ENCODE measurements at regions not wholly inside any gene's neighbourhood (a gene's known extent, or its start where the extent isn't known, plus 50 kb on each side); places are given as distances from the start of the nearest gene placed in this dataset.
"Not testable (repeated sequence)": the region's sequence is repeated elsewhere in the genome, so short reads cannot be mapped to it uniquely, and the experiment has no call there.

GRCh38 chrX:3787856-3788255, 74.4 kb upstream of the PRKX start:
- H3K36me3 ChIP-seq (ENCODE audit: control insufficient read depth in 4 of 4, insufficient read depth in 3 of 4, low read depth in 1 of 4, low read length in 3 of 4): no peaks in the 10 kb centered on the region
- H3K4me1 ChIP-seq (ENCODE audit: control insufficient read depth in 4 of 4, insufficient read depth in 4 of 4, low read length in 3 of 4): no peaks in the 10 kb centered on the region
- 55% methylated on average over 4 of the region's 4 CpGs for WGBS
- no peak overlapping the region for H3K9ac ChIP-seq (ENCODE audit: low read depth in 1 of 2, low read length in 2 of 2)
- no peak for TF ChIP-seq ATF3 (IDR thresholded peaks at IDR 0.05)
- no peak for TF ChIP-seq TAF1 (conservative IDR thresholded peaks at IDR 0.05)
- TF ChIP-seq GABPA (IDR thresholded peaks at IDR 0.05 in 1 of 2, conservative IDR thresholded peaks at IDR 0.05 in 1 of 2): no peak
- no peak for TF ChIP-seq HNF4A (conservative IDR thresholded peaks at IDR 0.05)
- TF ChIP-seq YY1 (IDR thresholded peaks at IDR 0.05): no peak
- no peak for TF ChIP-seq CTCF (IDR thresholded peaks at IDR 0.05; ENCODE audit: low read depth, low read length, missing input control)
- no peak for TF ChIP-seq JUND (IDR thresholded peaks at IDR 0.05)
- no peak for TF ChIP-seq FOXA2 (IDR thresholded peaks at IDR 0.05)
- no peak for TF ChIP-seq EGR1 (IDR thresholded peaks at IDR 0.05; ENCODE audit: low read depth in 2 of 2)
- TF ChIP-seq HNF4G (IDR thresholded peaks at IDR 0.05): no peak
- TF ChIP-seq ZBTB33 (IDR thresholded peaks at IDR 0.05): no peak
- TF ChIP-seq REST (IDR thresholded peaks at IDR 0.05): no peak
- no peak for TF ChIP-seq NR2F2 (IDR thresholded peaks at IDR 0.05)
- no peak for TF ChIP-seq FOXA1 (IDR thresholded peaks at IDR 0.05)
- DNase-seq (ENCODE audit: low spot score): no peak
- H3K27ac ChIP-seq (ENCODE audit: low read depth in 1 of 2, low read length in 2 of 2): no peak overlapping the region
- H3K27me3 ChIP-seq (ENCODE audit: control insufficient read depth in 4 of 4, insufficient read depth in 4 of 4, low read length in 3 of 4): no peaks in the 10 kb centered on the region
- no peak overlapping the region for H3K4me3 ChIP-seq (ENCODE audit: low read depth in 1 of 3, low read length in 3 of 3)
- H3K9me3 ChIP-seq (ENCODE audit: control insufficient read depth in 4 of 4, low read length in 3 of 4): peaks cover 0 to 2% (median 0%) of the 10 kb centered on the region in 4 donors

GRCh38 chrX:3785822-3786221, 72.4 kb upstream of the PRKX start:
- not testable (repeated sequence) for H3K4me3 ChIP-seq (ENCODE audit: low read depth in 1 of 3, low read length in 3 of 3); H3K4me1 ChIP-seq (ENCODE audit: control insufficient read depth in 4 of 4, insufficient read depth in 4 of 4, low read length in 3 of 4); H3K27me3 ChIP-seq (ENCODE audit: control insufficient read depth in 4 of 4, insufficient read depth in 4 of 4, low read length in 3 of 4); H3K9ac ChIP-seq (ENCODE audit: low read depth in 1 of 2, low read length in 2 of 2); H3K27ac ChIP-seq (ENCODE audit: low read depth in 1 of 2, low read length in 2 of 2); DNase-seq (ENCODE audit: low spot score); H3K9me3 ChIP-seq (ENCODE audit: control insufficient read depth in 4 of 4, low read length in 3 of 4); H3K36me3 ChIP-seq (ENCODE audit: control insufficient read depth in 4 of 4, insufficient read depth in 3 of 4, low read depth in 1 of 4, low read length in 3 of 4)
- WGBS: 54% methylated on average over 2 of the region's 2 CpGs

Data from liver (tissue), 8 donors.